Breast epithelium (tissue), 3 donors: ENCODE measurements at regions not wholly inside any gene's neighbourhood (a gene's known extent, or its start where the extent isn't known, plus 50 kb on each side); places are given as distances from the start of the nearest gene placed in this dataset.

Experiments used
- POLR2A ChIP-seq: fragments of 450-650 bp; IDR thresholded peaks from one replicate; pipeline ENCODE4 v1.6.1; 2016; ENCODE audit warnings: antibody characterized with exemption, mild to moderate bottlenecking, moderate library complexity
- POLR2AphosphoS5 ChIP-seq, 3 donors: sonication (generic); formaldehyde crosslinking; IDR thresholded peaks; one replicate each; pipeline ENCODE4 v1.6.1; 2017; ENCODE audit warnings: antibody characterized with exemption in 3 of 3
- TF ChIP-seq, protein P1 (sequence below), 3 donors: fragments of 450-650 bp; IDR thresholded peaks; one replicate each; pipeline ENCODE4 v1.5.1; 2016 to 2017; ENCODE audit warnings: antibody characterized with exemption in 3 of 3, mild to moderate bottlenecking in 3 of 3, moderate library complexity in 3 of 3

DNA sequence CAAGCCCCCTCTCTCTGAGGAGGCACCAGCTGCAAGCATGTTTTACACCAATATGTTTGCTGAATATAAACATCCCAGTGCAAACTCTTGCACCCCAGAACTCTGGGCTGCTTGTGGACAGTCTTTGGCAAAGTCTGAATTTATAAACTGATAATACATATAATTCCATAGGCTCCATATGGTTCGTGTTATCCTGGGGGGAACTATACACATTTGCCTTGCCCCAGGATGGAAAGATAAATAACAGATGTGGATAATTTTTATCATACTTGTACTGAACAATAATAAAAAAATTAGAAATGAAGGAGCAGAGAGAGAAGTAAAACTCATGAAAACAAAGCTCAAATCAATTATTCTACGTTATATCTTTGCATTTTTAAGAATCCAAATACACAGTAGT, 50.6 kb upstream of the GAS1 start:
- TF ChIP-seq POLR2A: no peak
- TF ChIP-seq, protein P1, sequence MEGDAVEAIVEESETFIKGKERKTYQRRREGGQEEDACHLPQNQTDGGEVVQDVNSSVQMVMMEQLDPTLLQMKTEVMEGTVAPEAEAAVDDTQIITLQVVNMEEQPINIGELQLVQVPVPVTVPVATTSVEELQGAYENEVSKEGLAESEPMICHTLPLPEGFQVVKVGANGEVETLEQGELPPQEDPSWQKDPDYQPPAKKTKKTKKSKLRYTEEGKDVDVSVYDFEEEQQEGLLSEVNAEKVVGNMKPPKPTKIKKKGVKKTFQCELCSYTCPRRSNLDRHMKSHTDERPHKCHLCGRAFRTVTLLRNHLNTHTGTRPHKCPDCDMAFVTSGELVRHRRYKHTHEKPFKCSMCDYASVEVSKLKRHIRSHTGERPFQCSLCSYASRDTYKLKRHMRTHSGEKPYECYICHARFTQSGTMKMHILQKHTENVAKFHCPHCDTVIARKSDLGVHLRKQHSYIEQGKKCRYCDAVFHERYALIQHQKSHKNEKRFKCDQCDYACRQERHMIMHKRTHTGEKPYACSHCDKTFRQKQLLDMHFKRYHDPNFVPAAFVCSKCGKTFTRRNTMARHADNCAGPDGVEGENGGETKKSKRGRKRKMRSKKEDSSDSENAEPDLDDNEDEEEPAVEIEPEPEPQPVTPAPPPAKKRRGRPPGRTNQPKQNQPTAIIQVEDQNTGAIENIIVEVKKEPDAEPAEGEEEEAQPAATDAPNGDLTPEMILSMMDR (IDR thresholded peaks at IDR 0.05): no peak
- TF ChIP-seq POLR2AphosphoS5 (IDR thresholded peaks at IDR 0.05): no peak
